ENCODE measurements at regions not wholly inside any gene's neighbourhood (a gene's known extent, or its start where the extent isn't known, plus 50 kb on each side); places are given as distances from the start of the nearest gene placed in this dataset.

DNA sequence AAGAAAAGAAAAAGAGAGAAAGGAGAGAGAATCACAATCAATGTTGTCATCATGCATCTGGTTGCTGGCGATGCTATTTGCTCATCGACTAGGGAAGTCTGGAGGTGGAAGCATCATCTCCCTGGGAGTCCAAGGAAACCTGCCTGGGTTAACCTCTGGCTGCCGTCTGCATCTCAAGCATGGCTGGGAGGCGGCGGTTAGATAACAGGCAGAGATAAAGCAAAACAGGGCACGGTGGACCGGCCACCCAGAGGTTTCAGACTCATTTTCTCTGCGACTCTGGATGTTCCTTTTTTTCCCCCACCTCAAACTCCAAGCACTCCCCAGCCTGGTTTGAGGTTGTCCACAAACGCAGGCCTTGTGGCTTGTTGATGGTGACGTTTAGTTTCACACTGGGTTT, 161.2 kb downstream of the ENGASE start:
- TF ChIP-seq TCF12 (IDR thresholded peaks at IDR 0.05; ENCODE audit: low read depth) (no peak), EGR1 (IDR thresholded peaks at IDR 0.05) (no peak), RAD21 (IDR thresholded peaks at IDR 0.05; ENCODE audit: low read depth) (no peak), REST (IDR thresholded peaks at IDR 0.05; ENCODE audit: low read depth) (no peak), EP300 (IDR thresholded peaks at IDR 0.05; ENCODE audit: borderline replicate concordance) (no peak), TEAD4 (IDR thresholded peaks at IDR 0.05) (no peak), TAF1 (IDR thresholded peaks at IDR 0.05; ENCODE audit: low read depth) (no peak), YY1 (IDR thresholded peaks at IDR 0.05; ENCODE audit: low read depth) (no peak)
- TF ChIP-seq, protein P1, sequence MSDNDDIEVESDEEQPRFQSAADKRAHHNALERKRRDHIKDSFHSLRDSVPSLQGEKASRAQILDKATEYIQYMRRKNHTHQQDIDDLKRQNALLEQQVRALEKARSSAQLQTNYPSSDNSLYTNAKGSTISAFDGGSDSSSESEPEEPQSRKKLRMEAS (IDR thresholded peaks at IDR 0.05), result no peak

DNA sequence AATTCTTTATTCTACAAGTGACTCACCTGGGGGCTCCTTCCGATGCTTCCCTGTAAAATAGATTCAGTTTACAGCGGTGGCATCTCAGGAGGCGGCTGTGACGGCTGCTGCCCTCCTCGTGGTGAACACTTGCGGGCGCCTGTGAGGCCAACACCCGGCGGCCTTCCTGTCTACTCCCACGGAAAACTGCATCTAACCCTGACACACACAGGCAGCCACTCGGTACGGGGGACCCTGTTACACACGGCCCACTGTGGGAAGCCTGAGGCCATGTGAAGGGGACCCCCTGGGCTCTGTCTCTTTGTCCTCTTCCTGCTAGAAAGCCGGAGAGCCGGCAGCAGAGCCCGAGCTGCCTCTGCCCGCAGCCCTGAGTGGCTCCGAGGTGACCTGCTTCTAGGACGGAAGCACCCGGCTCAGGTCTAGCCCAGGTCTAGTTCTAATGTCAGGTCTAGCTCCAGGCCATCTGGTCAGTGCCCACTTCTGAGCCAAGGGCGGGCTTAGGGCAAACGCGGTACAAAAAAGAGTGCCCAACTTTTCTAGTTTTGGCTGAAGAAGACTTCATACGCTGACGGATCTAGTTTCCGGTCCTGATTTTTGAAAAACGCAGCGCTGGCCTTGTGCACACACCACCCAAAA, 159.4 kb downstream of the ENGASE start:
- no peak for TF ChIP-seq CREB1 (IDR thresholded peaks at IDR 0.05; ENCODE audit: low read depth)
- no peak for TF ChIP-seq REST (IDR thresholded peaks at IDR 0.05; ENCODE audit: low read depth)
- no peak for TF ChIP-seq YY1 (IDR thresholded peaks at IDR 0.05; ENCODE audit: low read depth)
- no peak for TF ChIP-seq EP300 (IDR thresholded peaks at IDR 0.05; ENCODE audit: borderline replicate concordance)
- no peak for TF ChIP-seq TEAD4 (IDR thresholded peaks at IDR 0.05)
- TF ChIP-seq TAF1 (IDR thresholded peaks at IDR 0.05; ENCODE audit: low read depth), result no peak
- TF ChIP-seq CEBPB (IDR thresholded peaks at IDR 0.05), result no peak
- no peak for TF ChIP-seq EGR1 (IDR thresholded peaks at IDR 0.05)
- no peak for TF ChIP-seq RAD21 (IDR thresholded peaks at IDR 0.05; ENCODE audit: low read depth)
- TF ChIP-seq FOXM1 (IDR thresholded peaks at IDR 0.05; ENCODE audit: borderline replicate concordance, low read depth), result no peak
- TF ChIP-seq, protein P1 (IDR thresholded peaks at IDR 0.05), result no peak
- no peak for TF ChIP-seq TCF12 (IDR thresholded peaks at IDR 0.05; ENCODE audit: low read depth)
- no peak for TF ChIP-seq ZBTB7A (IDR thresholded peaks at IDR 0.05; ENCODE audit: low read depth)
- TF ChIP-seq USF1 (IDR thresholded peaks at IDR 0.05), result no peak
- TF ChIP-seq NFIC (IDR thresholded peaks at IDR 0.05), result no peak

DNA sequence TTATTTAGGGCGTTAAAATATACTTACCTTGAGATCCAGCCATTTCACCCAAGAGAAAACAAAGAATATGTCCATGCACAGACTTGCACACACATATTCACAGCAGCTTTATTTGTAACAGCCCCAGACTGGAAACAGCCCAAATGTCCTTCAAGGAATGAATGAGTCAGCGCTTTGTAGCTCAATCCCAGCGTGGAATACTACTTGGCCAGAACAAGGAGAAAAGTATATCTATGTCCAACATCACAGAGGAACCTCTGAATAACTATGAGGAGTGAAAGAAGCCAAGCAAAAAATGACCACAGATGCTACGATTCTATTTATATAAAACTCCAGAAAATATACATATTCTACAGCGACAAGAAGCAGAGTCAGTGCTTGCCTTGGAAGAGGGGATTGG, 158.3 kb downstream of the ENGASE start:
- TF ChIP-seq ZBTB7A (IDR thresholded peaks at IDR 0.05; ENCODE audit: low read depth), result no peak
- no peak for TF ChIP-seq CREB1 (IDR thresholded peaks at IDR 0.05; ENCODE audit: low read depth)
- no peak for TF ChIP-seq REST (IDR thresholded peaks at IDR 0.05; ENCODE audit: low read depth)
- no peak for TF ChIP-seq RAD21 (IDR thresholded peaks at IDR 0.05; ENCODE audit: low read depth)
- TF ChIP-seq YY1 (IDR thresholded peaks at IDR 0.05; ENCODE audit: low read depth), result no peak
- TF ChIP-seq EP300 (IDR thresholded peaks at IDR 0.05; ENCODE audit: borderline replicate concordance), result no peak

DNA sequence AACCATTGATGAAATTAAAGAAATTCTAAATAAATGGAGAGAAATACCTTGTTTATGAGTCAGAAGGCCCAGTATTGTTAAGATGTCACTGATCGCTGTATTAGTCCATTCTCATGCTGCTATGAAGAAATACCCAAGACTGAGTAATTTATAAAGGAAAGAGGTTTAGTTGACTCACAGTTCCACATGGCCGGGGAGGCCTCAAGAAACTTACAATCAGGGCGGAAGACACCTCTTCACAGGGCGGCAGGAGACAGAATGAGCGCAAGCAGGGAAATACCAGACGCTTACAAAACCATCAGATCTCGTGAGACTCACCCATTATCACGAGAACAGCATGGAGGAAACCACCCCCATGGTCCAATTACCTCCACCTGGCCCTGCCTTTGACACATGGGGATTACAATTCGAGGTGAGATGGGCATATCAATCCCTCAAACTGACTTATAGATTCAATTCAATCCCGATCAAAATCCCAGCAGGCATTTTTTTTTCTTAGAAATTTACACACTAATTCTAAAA, 157.2 kb downstream of the ENGASE start:
- TF ChIP-seq REST (IDR thresholded peaks at IDR 0.05; ENCODE audit: low read depth) (no peak), CEBPB (IDR thresholded peaks at IDR 0.05) (no peak), EGR1 (IDR thresholded peaks at IDR 0.05) (no peak), FOXM1 (IDR thresholded peaks at IDR 0.05; ENCODE audit: borderline replicate concordance, low read depth) (no peak), RAD21 (IDR thresholded peaks at IDR 0.05; ENCODE audit: low read depth) (no peak), USF1 (IDR thresholded peaks at IDR 0.05) (no peak), TAF1 (IDR thresholded peaks at IDR 0.05; ENCODE audit: low read depth) (no peak), ZBTB7A (IDR thresholded peaks at IDR 0.05; ENCODE audit: low read depth) (no peak)
